Liver (tissue), 7 donors: ENCODE measurements at regions not wholly inside any gene's neighbourhood (a gene's known extent, or its start where the extent isn't known, plus 50 kb on each side); places are given as distances from the start of the nearest gene placed in this dataset.
"Not testable (repeated sequence)": the region's sequence is repeated elsewhere in the genome, so short reads cannot be mapped to it uniquely, and the experiment has no call there.

Source experiments
- DNase-seq: peaks from one replicate; pipeline ENCODE4 v3.0.0-alpha.2; 2017; ENCODE audit warnings: low spot score
- H3K27ac ChIP-seq, 2 donors: one replicate each; pipeline ENCODE4 v1.7.0; 2013; ENCODE audit warnings: inconsistent platforms in 2 of 2, low read length in 2 of 2, control low read depth in 1 of 2, low read depth in 1 of 2, mild to moderate bottlenecking in 1 of 2
- H3K27me3 ChIP-seq, 4 donors: one replicate each; pipeline versions ENCODE4 v1.6.1 to v1.7.0; 2013; ENCODE audit warnings: low read length in 3 of 4, inconsistent platforms in 1 of 4, mild to moderate bottlenecking in 1 of 4, moderate library complexity in 1 of 4; ENCODE audit not compliant: control insufficient read depth in 4 of 4, insufficient read depth in 4 of 4
- H3K36me3 ChIP-seq, 4 donors: one replicate each; pipeline versions ENCODE4 v1.6.1 to v1.7.0; 2013; ENCODE audit warnings: low read length in 3 of 4, mild to moderate bottlenecking in 3 of 4, low read depth in 1 of 4, moderate library complexity in 1 of 4; ENCODE audit not compliant: control insufficient read depth in 4 of 4, insufficient read depth in 3 of 4
- H3K4me1 ChIP-seq, 4 donors: one replicate each; pipeline versions ENCODE4 v1.6.1 to v1.7.0; 2013; ENCODE audit warnings: low read length in 3 of 4, mild to moderate bottlenecking in 3 of 4, moderate library complexity in 1 of 4; ENCODE audit not compliant: control insufficient read depth in 4 of 4, insufficient read depth in 4 of 4
- H3K4me3 ChIP-seq, 3 donors: one replicate each; pipeline versions ENCODE4 v1.6.1 to v1.7.0; 2013; ENCODE audit warnings: low read length in 3 of 3, control low read depth in 1 of 3, low read depth in 1 of 3, mild to moderate bottlenecking in 1 of 3
- H3K9ac ChIP-seq, 2 donors: one replicate each; pipeline ENCODE4 v1.7.0; 2013; ENCODE audit warnings: low read length in 2 of 2, mild to moderate bottlenecking in 2 of 2, moderate library complexity in 2 of 2, control low read depth in 1 of 2, low read depth in 1 of 2
- H3K9me3 ChIP-seq, 4 donors: one replicate each; pipeline versions ENCODE4 v1.6.1 to v1.7.0; 2013; ENCODE audit warnings: low read length in 3 of 4; ENCODE audit not compliant: control insufficient read depth in 4 of 4
- EGR1 ChIP-seq, 2 donors: IDR thresholded peaks; 2 replicates each; pipeline ENCODE4 v1.6.1; 2016 to 2018; ENCODE audit warnings: antibody characterized with exemption in 2 of 2, low read depth in 2 of 2
- FOXA1 ChIP-seq: IDR thresholded peaks from 2 replicates; pipeline ENCODE4 v1.6.1; 2016; ENCODE audit warnings: antibody characterized with exemption
- FOXA2 ChIP-seq: IDR thresholded peaks from 2 replicates; pipeline ENCODE4 v1.6.1; 2016; ENCODE audit warnings: antibody characterized with exemption
- GABPA ChIP-seq, 2 donors: IDR thresholded peaks in 1 of 2; conservative IDR thresholded peaks in 1 of 2; 2 replicates each; pipeline ENCODE4 v1.6.1; 2016; ENCODE audit warnings: antibody characterized with exemption in 2 of 2, mild to moderate bottlenecking in 1 of 2, moderate library complexity in 1 of 2
- HNF4A ChIP-seq, 2 donors: conservative IDR thresholded peaks; 2 replicates each; pipeline ENCODE4 v1.6.1; 2016; ENCODE audit warnings: antibody characterized with exemption in 2 of 2, mild to moderate bottlenecking in 2 of 2
- HNF4G ChIP-seq: IDR thresholded peaks from 2 replicates; pipeline ENCODE4 v1.6.1; 2016; ENCODE audit warnings: antibody characterized with exemption
- JUND ChIP-seq, 2 donors: IDR thresholded peaks; 2 replicates each; pipeline ENCODE4 v1.6.1; 2016; ENCODE audit warnings: antibody characterized with exemption in 2 of 2
- NR2F2 ChIP-seq: IDR thresholded peaks from 2 replicates; pipeline ENCODE4 v1.6.1; 2016; ENCODE audit warnings: antibody characterized with exemption
- RXRA ChIP-seq, 2 donors: IDR thresholded peaks; 2 replicates each; pipeline ENCODE4 v1.6.1; 2017 to 2018; ENCODE audit warnings: antibody characterized with exemption in 2 of 2, mild to moderate bottlenecking in 1 of 2
- SP1 ChIP-seq: IDR thresholded peaks from 2 replicates; pipeline ENCODE4 v1.6.1; 2018; ENCODE audit warnings: antibody characterized with exemption, mild to moderate bottlenecking
- YY1 ChIP-seq: IDR thresholded peaks from 2 replicates; pipeline ENCODE4 v1.6.1; 2016; ENCODE audit warnings: antibody characterized with exemption, mild to moderate bottlenecking
- ZBTB33 ChIP-seq: IDR thresholded peaks from 2 replicates; pipeline ENCODE4 v1.6.1; 2016; ENCODE audit warnings: antibody characterized with exemption
- WGBS: extraction: QIAGEN DNeasy Blood & Tissue Kit; methylation state at CpG from one replicate; pipeline ENCODE4 v1.1.7; 2013; 5-methylcytosine and 5-hydroxymethylcytosine counted together
- donor health status: healthy.
- donor health status: healthy.
- donor health status: healthy.
- donor health status: healthy.

- WGBS = 80% methylated on average over 7 of the region's 7 CpGs
- not testable (repeated sequence) for H3K4me1 ChIP-seq, H3K27me3 ChIP-seq, H3K9me3 ChIP-seq, H3K27ac ChIP-seq, H3K4me3 ChIP-seq, H3K36me3 ChIP-seq, DNase-seq, H3K9ac ChIP-seq
Observed at GRCh38 chr1:43090812-43091211, 81.3 kb downstream of the EBNA1BP2 start.

GRCh38 chr1:43090157-43090556, 81.9 kb downstream of the EBNA1BP2 start:
- H3K9ac ChIP-seq, H3K27me3 ChIP-seq, H3K9me3 ChIP-seq, H3K36me3 ChIP-seq, DNase-seq, H3K27ac ChIP-seq, H3K4me3 ChIP-seq, H3K4me1 ChIP-seq: not testable (repeated sequence)
- WGBS = 88% methylated on average over 2 of the region's 2 CpGs

- WGBS = 100% methylated on average over 1 of the region's 1 CpG
- H3K36me3 ChIP-seq = no peaks in the 10 kb centered on the region
- H3K9me3 ChIP-seq = no peaks in the 10 kb centered on the region
- TF ChIP-seq NR2F2 = no peak
- no peak for TF ChIP-seq JUND (IDR thresholded peaks at IDR 0.05)
- no peak for TF ChIP-seq EGR1 (IDR thresholded peaks at IDR 0.05; ENCODE audit: low read depth in 2 of 2)
- no peak for TF ChIP-seq GABPA (IDR thresholded peaks at IDR 0.05 in 1 of 2, conservative IDR thresholded peaks at IDR 0.05 in 1 of 2)
- no peak overlapping the region for H3K27ac ChIP-seq
- no peak overlapping the region for H3K9ac ChIP-seq
- H3K27me3 ChIP-seq = no peaks in the 10 kb centered on the region
- no peaks in the 10 kb centered on the region for H3K4me1 ChIP-seq
- H3K4me3 ChIP-seq = no peak overlapping the region
- DNase-seq = no peak
Observed at GRCh38 chr1:43083375-43083891, 88.7 kb downstream of the EBNA1BP2 start.

- Histone ChIP-seq H3K9me3 (no peaks in the 10 kb centered on the region), H3K27ac (no peak overlapping the region), H3K9ac (no peak overlapping the region), H3K27me3 (no peaks in the 10 kb centered on the region), H3K4me3 (no peak overlapping the region), H3K36me3 (no peaks in the 10 kb centered on the region), H3K4me1 (no peaks in the 10 kb centered on the region)
- DNase-seq = no peak
- TF ChIP-seq EGR1 (IDR thresholded peaks at IDR 0.05; ENCODE audit: low read depth in 2 of 2) (no peak), ZBTB33 (no peak), YY1 (no peak), NR2F2 (no peak), SP1 (no peak), HNF4G (no peak), JUND (IDR thresholded peaks at IDR 0.05) (no peak), FOXA1 (no peak), HNF4A (conservative IDR thresholded peaks at IDR 0.05) (no peak), RXRA (IDR thresholded peaks at IDR 0.05) (no peak), FOXA2 (no peak)
- WGBS = 78% methylated on average over 6 of the region's 6 CpGs
Observed at GRCh38 chr1:43082740-43083139, 89.3 kb downstream of the EBNA1BP2 start.
